HG03135 (cell line): ENCODE measurements at regions not wholly inside any gene's neighbourhood (a gene's known extent, or its start where the extent isn't known, plus 50 kb on each side); places are given as distances from the start of the nearest gene placed in this dataset.

Experiments used
- ATAC-seq: cut with Tn5 transposase; IDR thresholded peaks from one replicate; pipeline ENCODE4 v1.9.1; 2021; ENCODE audit warnings: mild to moderate bottlenecking, moderate library complexity; ENCODE audit not compliant: unreplicated experiment

GRCh38 chr5:143870362-143870761 is 58.4 kb downstream of the HMHB1 start:
- no peak for ATAC-seq

- no peak for ATAC-seq
Measured at GRCh38 chr5:143870871-143871632, 59.1 kb downstream of the HMHB1 start.

DNA sequence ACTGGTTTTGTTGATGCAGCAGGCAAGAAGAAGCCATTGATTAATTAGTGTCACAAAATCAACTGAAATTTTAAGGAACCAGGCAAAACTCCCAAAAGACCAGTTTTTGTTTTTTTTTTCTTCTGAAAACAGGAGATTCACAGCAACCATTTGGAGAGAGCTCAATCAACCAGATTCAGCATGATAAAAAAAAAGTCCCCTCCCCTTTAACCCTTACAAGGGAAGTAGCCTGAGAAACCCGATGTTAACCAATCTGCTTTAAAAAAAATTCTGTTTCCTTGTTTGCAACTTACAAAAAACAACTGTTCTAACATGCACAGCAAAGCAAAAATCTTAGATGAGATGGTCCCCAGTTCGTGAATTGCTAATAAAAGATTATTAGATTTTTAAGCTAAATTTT is 59.7 kb downstream of the HMHB1 start:
- no peak for ATAC-seq

GRCh38 chr5:143874312-143874711 is 62.4 kb downstream of the HMHB1 start:
- ATAC-seq, result no peak

DNA sequence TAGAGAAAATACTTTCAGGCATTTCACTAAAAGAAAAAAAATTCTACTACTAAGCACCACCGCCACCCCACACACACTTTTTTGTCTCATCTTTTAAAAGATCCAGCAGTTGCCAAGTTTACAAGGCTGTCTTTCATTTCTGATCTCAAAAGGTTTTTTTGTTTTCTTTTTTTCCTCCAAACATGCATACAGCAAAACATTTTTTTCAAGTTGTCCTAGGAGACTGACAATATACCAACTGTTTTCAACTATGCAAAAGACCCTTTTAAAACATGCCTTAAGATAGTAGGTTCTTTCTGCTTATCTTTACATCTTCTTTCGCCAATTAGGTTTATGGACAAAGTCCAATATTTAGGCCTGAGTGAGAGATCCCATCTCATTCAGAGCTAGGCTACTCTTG is 65.2 kb downstream of the HMHB1 start:
- ATAC-seq, result no peak

- ATAC-seq, result no peak
Measured at GRCh38 chr5:143878430-143878829, 66.5 kb downstream of the HMHB1 start.

DNA sequence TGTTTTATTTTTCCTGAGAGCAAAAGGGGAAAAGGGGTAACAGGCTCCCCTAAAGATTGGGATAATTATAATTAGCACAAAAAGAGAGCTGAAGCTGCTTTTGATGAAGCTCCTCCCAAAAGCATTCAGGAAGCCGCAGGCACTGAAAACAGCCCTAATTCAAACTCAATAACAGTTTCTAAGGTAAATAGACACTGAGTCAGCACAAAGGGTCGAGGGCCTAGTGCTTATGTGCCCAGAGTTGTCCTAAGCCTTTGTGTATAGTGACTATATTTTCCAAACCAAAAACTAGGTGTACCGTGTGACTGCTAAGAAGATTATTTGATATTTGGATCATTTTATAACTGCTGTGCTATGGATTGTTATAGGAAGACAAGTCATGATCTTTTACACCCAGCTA is 67.7 kb downstream of the HMHB1 start:
- ATAC-seq, result no peak

- ATAC-seq, result no peak
Measured at GRCh38 chr5:143880178-143880577, 68.2 kb downstream of the HMHB1 start.

GRCh38 chr5:143882520-143882919 is 70.6 kb downstream of the HMHB1 start:
- ATAC-seq, result no peak

- ATAC-seq, result no peak
Measured at GRCh38 chr5:143886096-143886495, 74.1 kb downstream of the HMHB1 start.

DNA sequence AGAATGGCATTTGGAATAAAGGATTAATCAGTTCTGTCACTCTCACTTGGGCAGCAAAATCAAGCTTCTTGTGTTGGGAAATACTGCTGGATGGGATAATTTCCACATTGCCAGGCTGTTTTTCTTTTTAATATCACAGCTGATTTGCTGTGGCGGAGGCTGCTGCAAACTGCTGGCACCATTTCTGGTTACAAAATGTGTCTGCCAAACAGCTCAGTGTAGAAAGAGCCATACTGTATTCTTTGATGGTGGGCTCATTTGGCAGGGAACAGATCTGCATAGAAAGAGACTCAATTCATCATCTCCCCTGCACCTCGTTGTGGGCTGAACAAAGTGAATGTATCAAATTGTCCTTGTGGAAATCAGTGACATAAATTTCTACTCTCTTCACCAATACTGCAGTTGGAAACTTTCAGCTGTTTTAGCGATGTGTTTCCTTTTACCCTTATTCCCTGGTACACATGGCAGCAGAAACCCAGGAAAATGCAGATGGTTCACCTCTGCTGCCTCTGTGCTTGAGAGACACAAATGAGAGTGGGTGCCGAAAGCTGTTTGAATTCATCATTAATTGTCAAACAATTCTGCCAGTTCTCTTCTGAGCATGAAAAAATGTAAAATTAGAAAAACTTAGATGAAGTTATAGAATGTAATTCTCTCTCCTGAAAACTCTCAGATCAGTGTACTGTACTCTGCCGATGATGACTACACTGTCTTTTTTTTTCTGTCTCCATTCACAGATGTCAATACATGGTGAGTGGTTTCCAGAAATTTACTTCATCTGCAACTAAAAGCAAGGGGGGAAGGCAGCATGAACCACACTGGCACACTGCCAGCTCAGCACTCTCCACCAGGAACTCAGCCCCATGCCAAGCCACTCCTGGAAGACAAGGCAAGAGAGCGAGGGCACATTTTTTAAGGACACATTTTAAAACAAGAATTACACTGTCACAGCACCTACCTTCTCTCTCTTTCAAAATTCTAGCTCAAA is 75.0 kb downstream of the HMHB1 start:
- no peak for ATAC-seq

DNA sequence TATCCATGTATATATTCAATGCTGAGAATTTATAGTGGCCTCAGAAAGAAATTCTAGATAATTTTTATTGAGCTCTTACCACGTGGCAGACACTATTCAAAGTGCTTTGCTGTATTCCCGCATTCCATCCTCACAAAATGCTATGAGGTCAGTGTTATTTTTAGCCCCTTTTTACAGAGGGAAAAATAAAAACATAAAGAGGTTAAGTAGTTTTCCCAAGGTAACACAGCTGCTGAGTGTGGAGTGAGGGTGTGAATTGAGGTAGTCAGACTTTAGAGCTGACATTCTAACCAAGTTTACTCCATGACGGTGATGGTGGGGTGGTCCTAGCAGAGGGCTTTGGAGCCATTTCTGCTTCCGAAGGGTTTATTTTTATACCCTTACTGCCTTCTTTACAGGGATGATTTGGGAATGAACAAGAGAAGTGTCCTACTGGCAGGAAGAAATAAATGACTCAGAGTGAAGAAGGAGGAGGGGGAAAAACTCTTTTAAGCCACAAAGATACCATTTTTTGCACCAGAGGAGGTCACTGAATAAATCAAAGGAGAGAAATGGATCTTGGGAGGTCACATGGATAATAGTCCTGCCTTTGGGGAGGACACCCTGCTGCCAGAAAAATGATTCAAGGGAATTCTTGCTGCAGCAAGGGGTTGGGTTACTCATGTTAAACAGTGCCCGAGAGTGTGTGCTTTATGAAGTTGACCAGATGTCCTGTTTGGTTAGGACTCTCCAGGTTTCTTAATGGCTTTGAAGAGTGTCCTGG is 76.1 kb downstream of the HMHB1 start:
- no peak for ATAC-seq

- no peak for ATAC-seq
Measured at GRCh38 chr5:143888912-143889311, 77.0 kb downstream of the HMHB1 start.

- no peak for ATAC-seq
Measured at GRCh38 chr5:143889986-143890385, 78.0 kb downstream of the HMHB1 start.

- ATAC-seq, result no peak
Measured at GRCh38 chr5:143890487-143890886, 78.5 kb downstream of the HMHB1 start.

DNA sequence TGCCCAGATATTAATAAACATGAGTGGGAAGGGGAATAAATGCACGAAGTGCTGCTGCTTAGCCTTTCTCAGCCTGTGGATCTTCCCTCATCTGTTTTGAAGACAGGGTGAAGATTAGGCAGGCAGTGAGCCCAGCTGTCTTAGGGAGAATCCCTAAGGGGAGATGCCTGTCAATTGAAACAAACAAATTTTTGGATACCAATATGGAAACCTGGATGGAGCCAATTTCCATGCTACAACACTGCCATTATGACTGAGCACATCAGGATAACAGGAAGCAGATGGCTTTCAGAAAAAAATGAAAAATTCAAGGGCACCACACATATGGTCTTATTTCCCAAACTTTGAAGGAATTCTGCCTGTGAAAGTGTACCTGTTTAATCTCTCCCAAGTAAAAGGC is 80.3 kb downstream of the HMHB1 start:
- ATAC-seq, result no peak

- no peak for ATAC-seq
Measured at GRCh38 chr5:143892908-143893307, 80.9 kb downstream of the HMHB1 start.

- no peak for ATAC-seq
Measured at GRCh38 chr5:143893638-143894037, 81.7 kb downstream of the HMHB1 start.

GRCh38 chr5:143896516-143896915 is 84.6 kb downstream of the HMHB1 start:
- no peak for ATAC-seq

DNA sequence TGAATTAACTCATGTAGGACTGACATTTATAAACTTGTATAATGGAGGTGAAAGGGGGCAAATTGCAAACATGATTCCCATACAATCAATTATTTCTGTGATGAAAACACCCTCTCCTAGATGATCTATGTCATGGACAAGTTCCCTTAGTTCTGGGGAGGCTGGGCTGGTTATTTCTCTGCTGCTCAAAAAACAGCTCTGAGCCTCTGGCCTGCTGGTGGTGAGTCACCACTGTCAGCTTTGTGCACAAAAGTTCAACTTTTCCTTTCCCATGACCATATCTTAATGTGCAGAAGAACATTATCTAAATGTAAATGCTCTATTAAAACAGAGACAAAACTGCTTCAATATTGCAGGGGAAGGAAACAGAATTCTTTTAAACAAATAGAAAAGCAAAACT is 85.0 kb downstream of the HMHB1 start:
- ATAC-seq, result no peak

- ATAC-seq, result no peak
Measured at GRCh38 chr5:143898381-143898780, 86.4 kb downstream of the HMHB1 start.
